GM21723 (cell line): ENCODE measurements at regions not wholly inside any gene's neighbourhood (a gene's known extent, or its start where the extent isn't known, plus 50 kb on each side); places are given as distances from the start of the nearest gene placed in this dataset.
"Not testable (repeated sequence)": the region's sequence is repeated elsewhere in the genome, so short reads cannot be mapped to it uniquely, and the experiment has no call there.

Experiments
- ATAC-seq: cut with Tn5 transposase; IDR thresholded peaks from one replicate; pipeline ENCODE4 v1.9.1; 2021; ENCODE audit warnings: mild to moderate bottlenecking, moderate library complexity; ENCODE audit not compliant: unreplicated experiment

- ATAC-seq = no peak
Observed at GRCh38 chr21:21973806-21974205, 975.6 kb downstream of the NCAM2 start.

GRCh38 chr21:21996891-21997290 is 998.7 kb downstream of the NCAM2 start:
- ATAC-seq = no peak

- no peak for ATAC-seq
Observed at GRCh38 chr21:21997390-21998333, 999.5 kb downstream of the NCAM2 start.

GRCh38 chr21:22019766-22020165 is 1021.6 kb downstream of the NCAM2 start:
- no peak for ATAC-seq

- ATAC-seq = no peak
Observed at GRCh38 chr21:22020221-22020620, 1022.0 kb downstream of the NCAM2 start.

GRCh38 chr21:22023896-22024295 is 1025.7 kb downstream of the NCAM2 start:
- ATAC-seq = not testable (repeated sequence)

GRCh38 chr21:22044431-22044830 is 1046.2 kb downstream of the NCAM2 start:
- ATAC-seq = no peak

GRCh38 chr21:22046576-22046975 is 1048.4 kb downstream of the NCAM2 start:
- no peak for ATAC-seq

- no peak for ATAC-seq
Observed at GRCh38 chr21:22056904-22057303, 1058.7 kb downstream of the NCAM2 start.

GRCh38 chr21:22062472-22063139 is 1064.4 kb downstream of the NCAM2 start:
- no peak for ATAC-seq

- no peak for ATAC-seq
Observed at GRCh38 chr21:22063140-22063539, 1064.9 kb downstream of the NCAM2 start.

GRCh38 chr21:22076471-22076870 is 1078.3 kb downstream of the NCAM2 start:
- ATAC-seq = no peak

- no peak for ATAC-seq
Observed at GRCh38 chr21:22083899-22084298, 1085.7 kb downstream of the NCAM2 start.

DNA sequence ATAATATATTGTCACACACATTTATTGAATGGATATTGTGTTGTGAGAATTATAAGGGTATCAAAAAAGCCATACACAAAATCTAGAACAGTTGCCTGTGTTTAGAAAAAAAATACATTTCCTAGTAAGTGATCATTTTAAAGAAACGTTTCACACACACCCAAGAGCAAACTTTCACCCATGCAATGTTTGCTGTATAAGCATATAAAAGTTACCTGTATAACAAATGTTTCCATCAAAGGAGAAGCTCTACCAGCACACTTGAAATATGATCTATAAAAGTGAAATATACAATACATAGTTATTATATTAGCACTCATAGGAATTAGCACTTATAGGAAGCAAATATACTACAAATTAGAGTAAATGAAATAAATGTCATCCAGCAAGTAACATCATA is 1098.1 kb downstream of the NCAM2 start:
- no peak for ATAC-seq

GRCh38 chr21:22106720-22107410 is 1108.7 kb downstream of the NCAM2 start:
- no peak for ATAC-seq

DNA sequence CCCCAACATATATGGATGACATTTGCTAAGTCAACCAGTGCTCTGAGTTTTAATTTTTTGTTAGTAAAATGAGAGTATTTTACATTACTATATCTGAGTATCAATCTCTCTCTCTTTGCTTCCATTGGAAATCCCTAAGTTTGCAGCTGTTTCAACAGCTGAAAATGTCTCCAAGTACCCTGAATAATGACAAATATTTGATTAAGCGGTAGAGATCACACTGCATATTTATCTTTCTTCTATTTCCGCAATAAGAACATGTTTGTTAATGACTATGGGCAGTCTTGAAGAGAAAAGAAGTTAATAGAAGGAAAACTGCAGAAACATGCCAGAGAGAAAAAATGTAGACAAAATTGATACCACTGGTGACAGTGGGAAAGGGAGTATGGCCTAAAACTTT is 1117.5 kb downstream of the NCAM2 start:
- no peak for ATAC-seq

DNA sequence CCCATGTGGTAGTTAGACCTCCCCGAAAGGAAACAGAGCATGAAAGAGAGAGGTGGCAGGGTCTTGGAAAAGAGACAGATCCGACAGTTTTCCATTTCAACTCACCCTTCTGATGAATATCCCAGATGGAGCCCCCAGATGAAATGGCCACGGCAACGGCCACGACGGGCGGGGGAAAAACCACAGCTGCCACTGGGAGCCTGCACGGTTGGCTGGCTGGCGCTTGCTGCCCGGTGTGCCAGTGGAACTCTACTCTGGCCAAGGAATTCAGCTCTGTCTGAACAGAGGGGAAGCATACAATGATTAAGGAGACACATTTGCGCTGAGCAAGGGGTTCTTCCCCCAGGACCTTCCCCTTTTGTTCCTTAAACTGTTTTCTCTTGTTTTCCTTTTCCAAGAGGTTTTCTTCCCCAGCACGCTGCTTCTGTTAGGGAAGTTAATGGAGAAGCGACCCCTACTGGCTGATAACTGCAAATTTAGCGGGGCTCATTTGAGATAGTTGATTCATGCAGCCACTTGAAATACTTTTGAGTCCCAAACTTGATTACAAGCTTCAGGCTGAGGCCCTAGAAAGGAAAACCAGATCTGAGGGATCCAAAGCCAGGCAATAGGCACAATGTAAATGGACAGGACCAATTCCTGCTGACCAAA is 1122.5 kb downstream of the NCAM2 start:
- no peak for ATAC-seq

DNA sequence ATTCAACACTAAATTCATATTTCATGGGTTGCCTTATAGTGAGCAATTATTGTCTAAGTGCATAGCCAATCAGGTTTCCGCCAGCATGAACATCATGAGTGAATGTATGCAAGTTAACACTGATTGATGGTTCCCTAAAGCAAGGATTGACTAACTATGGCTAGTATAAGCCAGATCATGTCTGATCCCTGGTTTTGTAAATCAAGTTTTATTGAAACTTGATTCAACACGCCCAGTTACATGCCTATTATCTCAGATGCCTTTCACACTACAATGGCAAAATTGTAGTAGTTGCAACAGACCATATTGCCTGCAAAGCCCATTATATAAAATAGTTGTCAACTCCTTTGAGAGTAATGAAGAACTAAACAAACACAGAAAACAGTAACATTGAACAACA is 1127.4 kb downstream of the NCAM2 start:
- no peak for ATAC-seq

- no peak for ATAC-seq
Observed at GRCh38 chr21:22128671-22129070, 1130.5 kb downstream of the NCAM2 start.

- no peak for ATAC-seq
Observed at GRCh38 chr21:22132358-22133071, 1134.3 kb downstream of the NCAM2 start.
